K562 (cell line): ENCODE measurements at regions not wholly inside any gene's neighbourhood (a gene's known extent, or its start where the extent isn't known, plus 50 kb on each side); places are given as distances from the start of the nearest gene placed in this dataset.

Experiments
- ATAC-seq: fragments of 200-7000 bp; cut with Tn5 transposase; 3 replicates; pipeline ENCODE4 v1.9.1; 2020; ENCODE audit warnings: moderate library complexity
- BruUV-seq: library from RNA; stranded (reverse); fragments of 400-500 nt; replicated peaks from 2 replicates; lab custom pipeline; 2021; lab: Mats Ljungman, UMichigan
- CTCF ChIA-PET: fragments of 300-600 bp; formaldehyde crosslinking; extraction: SDS; loops from one replicate; lab custom pipeline; 2021; ENCODE audit warnings: low intra/inter-chr PET ratio; lab: Yijun Ruan, JAX
- POLR2A ChIA-PET: fragments of 300-600, 350-650 bp; sonication (Branson Sonifier 250); formaldehyde crosslinking; extraction: SDS; loops from one replicate; lab custom pipeline; 2021; ENCODE audit warnings: antibody characterized with exemption, inconsistent platforms; lab: Yijun Ruan, JAX
- DNase-seq, 4 experiments: peaks; one replicate each; pipeline versions ENCODE4 v3.0.0 to v3.0.0-alpha.2; 2011 to 2018; ENCODE audit warnings: low spot score in 3 of 4, mixed read lengths in 3 of 4; ENCODE audit errors: extremely low read depth in 1 of 4
- FAIRE-seq: peaks from 2 replicates; lab custom pipeline; 2011; peaks lifted over from hg19 to GRCh38; lab: Jason Lieb, UNC
- H2AFZ ChIP-seq: 2 replicates; pipeline ENCODE4 v1.6.0; 2011; ENCODE audit warnings: low read depth, low read length, control low read depth, inconsistent platforms
- H3K27ac ChIP-seq: fragments of 200-600 bp; 3 replicates; pipeline ENCODE4 v1.8.0; 2011; ENCODE audit warnings: low read depth, mild to moderate bottlenecking, control low read depth, inconsistent platforms, low read length, moderate library complexity, mixed read lengths; ENCODE audit errors: extremely low read depth
- H3K27me3 ChIP-seq, 2 experiments: fragments of 300-600 bp in 1 of 2; 2 replicates in 1 of 2; 3 replicates in 1 of 2; pipeline versions ENCODE4 v1.6.0 to v1.8.0; 2011; ENCODE audit warnings: inconsistent platforms in 2 of 2, low read length in 2 of 2, mild to moderate bottlenecking in 1 of 2, mixed read lengths in 1 of 2, moderate library complexity in 1 of 2; ENCODE audit not compliant: control insufficient read depth in 2 of 2, insufficient read depth in 2 of 2
- H3K36me3 ChIP-seq: fragments of 300-600 bp; 3 replicates; pipeline ENCODE4 v1.8.0; 2011; ENCODE audit warnings: mild to moderate bottlenecking, low read length, inconsistent platforms; ENCODE audit not compliant: control insufficient read depth, insufficient read depth
- H3K4me1 ChIP-seq, 2 experiments: fragments of 200-600 bp in 1 of 2; replicated peaks in 1 of 2; 2 replicates in 1 of 2; 3 replicates in 1 of 2; pipeline versions ENCODE4 v1.5.1 to v1.8.0; 2011; ENCODE audit warnings: inconsistent platforms in 2 of 2, low read length in 2 of 2, mild to moderate bottlenecking in 1 of 2, mixed read lengths in 1 of 2, moderate library complexity in 1 of 2; ENCODE audit not compliant: control insufficient read depth in 2 of 2, insufficient read depth in 2 of 2
- H3K4me2 ChIP-seq: 2 replicates; pipeline ENCODE4 v1.6.1; 2011; ENCODE audit warnings: low read length, control low read depth, inconsistent platforms, mixed read lengths; ENCODE audit not compliant: insufficient read depth
- H3K4me3 ChIP-seq: fragments of 200-600 bp; sonication (generic), shearing (Covaris generic); 2 replicates; pipeline ENCODE4 v1.5.1; 2016; ENCODE audit warnings: control low read depth, inconsistent platforms
- H3K79me2 ChIP-seq: fragments of 200-600 bp; 3 replicates; pipeline ENCODE4 v1.8.0; 2011; ENCODE audit warnings: low read length, inconsistent platforms; ENCODE audit not compliant: control insufficient read depth, insufficient read depth
- H3K9ac ChIP-seq, 2 experiments: 2 replicates each; pipeline versions ENCODE4 v1.6.0 to v1.6.1; 2011; ENCODE audit warnings: low read depth in 2 of 2, low read length in 2 of 2, control low read depth in 1 of 2, inconsistent platforms in 1 of 2, mild to moderate bottlenecking in 1 of 2, mixed read lengths in 1 of 2; ENCODE audit not compliant: insufficient read depth in 1 of 2
- H3K9me1 ChIP-seq: one replicate; pipeline ENCODE4 v1.6.0; 2011; ENCODE audit warnings: inconsistent platforms, mild to moderate bottlenecking, low read length, moderate library complexity; ENCODE audit not compliant: control insufficient read depth, insufficient read depth
- H3K9me3 ChIP-seq: replicated peaks from 2 replicates; pipeline ENCODE4 v1.5.1; 2011; ENCODE audit warnings: low read depth, low read length, inconsistent platforms; ENCODE audit not compliant: control insufficient read depth, insufficient read depth
- H4K20me1 ChIP-seq: replicated peaks from 2 replicates; pipeline ENCODE4 v1.6.1; 2011; ENCODE audit warnings: low read length, inconsistent platforms, mixed read lengths; ENCODE audit not compliant: control insufficient read depth, insufficient read depth
- CBFA2T3 ChIP-seq: fragments of 450-650 bp; IDR thresholded peaks from 2 replicates; pipeline ENCODE4 v1.6.1; 2017
- CBX2 ChIP-seq: fragments of 200-600 bp; sonication (generic); IDR thresholded peaks from one replicate; pipeline ENCODE4 v1.6.1; 2012; ENCODE audit warnings: mild to moderate bottlenecking, low read length, inconsistent platforms; ENCODE audit not compliant: insufficient read depth, poor library complexity, severe bottlenecking
- CREB3 ChIP-seq: fragments of 450-650 bp; conservative IDR thresholded peaks from 2 replicates; pipeline ENCODE4 v1.6.1; 2016; ENCODE audit warnings: missing genetic modification characterization, low read depth, mild to moderate bottlenecking, missing compliant biosample characterization, moderate library complexity
- EGR1 ChIP-seq: fragments of 450-650 bp; conservative IDR thresholded peaks from 2 replicates; pipeline ENCODE4 v1.6.1; 2017; ENCODE audit warnings: mild to moderate bottlenecking
- HNRNPL ChIP-seq: fragments of 200-400 bp; formaldehyde crosslinking; IDR thresholded peaks from 2 replicates; pipeline ENCODE4 v1.6.1; 2017; ENCODE audit warnings: low read depth, mild to moderate bottlenecking, low read length
- MAZ ChIP-seq, 2 experiments: fragments of 450-650 bp in 1 of 2; sonication (generic) in 1 of 2; formaldehyde crosslinking; IDR thresholded peaks in 1 of 2; conservative IDR thresholded peaks in 1 of 2; 2 replicates each; pipeline versions ENCODE4 v1.4.0 to v1.5.0; 2020; ENCODE audit warnings: mild to moderate bottlenecking in 1 of 2, missing genetic modification reagents in 1 of 2
- NCOR1 ChIP-seq: fragments of 450-650 bp; IDR thresholded peaks from 2 replicates; pipeline ENCODE4 v1.6.1; 2016; ENCODE audit warnings: mild to moderate bottlenecking, moderate library complexity
- PHF20 ChIP-seq: fragments of 450-650 bp; IDR thresholded peaks from 2 replicates; pipeline ENCODE4 v1.6.1; 2018; ENCODE audit not compliant: partially characterized antibody
- POLR2B ChIP-seq: fragments of 450-650 bp; IDR thresholded peaks from 2 replicates; pipeline ENCODE4 v1.6.1; 2018; ENCODE audit warnings: low read depth; ENCODE audit not compliant: partially characterized antibody
- RBM17 ChIP-seq: fragments of 200-400 bp; formaldehyde crosslinking; IDR thresholded peaks from 2 replicates; pipeline ENCODE4 v1.6.1; 2017; ENCODE audit warnings: low read depth, mild to moderate bottlenecking, low read length, borderline replicate concordance
- SMAD1 ChIP-seq: fragments of 150-350 bp; IDR thresholded peaks from 2 replicates; pipeline ENCODE4 v1.6.1; 2014; ENCODE audit warnings: low read length, low read depth; ENCODE audit not compliant: partially characterized antibody
- SMAD4 ChIP-seq: fragments of 250-450 bp; sonication (Bioruptor Pico); conservative IDR thresholded peaks from 2 replicates; pipeline ENCODE4 v1.8.0; 2021; ENCODE audit warnings: inconsistent platforms, mild to moderate bottlenecking, moderate library complexity
- THAP7 ChIP-seq: fragments of 250-450 bp; sonication (Bioruptor Pico); IDR thresholded peaks from 2 replicates; pipeline ENCODE4 v1.5.0; 2021
- U2AF2 ChIP-seq: fragments of 200-400 bp; formaldehyde crosslinking; optimal IDR thresholded peaks from 2 replicates; pipeline ENCODE3; 2017; ENCODE audit warnings: low read depth, mild to moderate bottlenecking, low read length
- ZNF280A ChIP-seq: fragments of 450-650 bp; IDR thresholded peaks from 2 replicates; pipeline ENCODE4 v1.6.1; 2018; ENCODE audit warnings: mild to moderate bottlenecking, low read depth; ENCODE audit not compliant: partially characterized antibody
- ZNF507 ChIP-seq: conservative IDR thresholded peaks from 2 replicates; pipeline ENCODE4 v1.6.1; 2017; ENCODE audit warnings: missing genetic modification characterization, missing compliant biosample characterization
- ZNF584 ChIP-seq: fragments of 200-800 bp; sonication (Bioruptor generic); IDR thresholded peaks from 2 replicates; pipeline ENCODE4 v1.6.1; 2016; ENCODE audit warnings: low read depth, mild to moderate bottlenecking, missing genetic modification characterization, missing compliant biosample characterization
- in situ Hi-C: fragments of 300-500 bp; cut with MboI; formaldehyde crosslinking; loops from 4 replicates; pipeline ENCODE4 v1.15.0; 2018; ENCODE audit warnings: inconsistent platforms, mixed read lengths
- intact Hi-C: fragments of 100-400 bp; cut with micrococcal nuclease; formaldehyde crosslinking; loops from 2 replicates; pipeline ENCODE4 v1.14.2; 2022

- Histone ChIP-seq H3K27ac (no peak overlapping the region), H3K79me2 (no peaks in the 10 kb centered on the region), H3K36me3 (no peaks in the 10 kb centered on the region), H2AFZ (no peak overlapping the region), H3K9me1 (no peaks in the 10 kb centered on the region), H3K4me2 (no peak overlapping the region), H3K9me3 (no peaks in the 10 kb centered on the region; the same call in 1 of the 2 replicates), H3K9ac (no peak overlapping the region), H3K27me3 (no peaks in the 10 kb centered on the region), H4K20me1 (no peaks in the 10 kb centered on the region), H3K4me3 (no peak overlapping the region), H3K4me1 (no peaks in the 10 kb centered on the region)
- in situ Hi-C loops (no loop called here), intact Hi-C loops (no loop called here)
- FAIRE-seq (no peak), ATAC-seq (no peak), DNase-seq (no peak)
- no peak for TF ChIP-seq CBX2
- TF ChIP-seq CBFA2T3: no peak
- TF ChIP-seq ZNF280A: no peak
- TF ChIP-seq THAP7 (CRISPR knock-in tag): no peak
- TF ChIP-seq HNRNPL: no peak
- TF ChIP-seq MAZ (CRISPR knock-in tag; conservative IDR thresholded peaks at IDR 0.05 in 1 of 2, IDR thresholded peaks at IDR 0.05 in 1 of 2): no peak
- no peak for TF ChIP-seq SMAD1
- TF ChIP-seq ZNF507 (tag): no peak
- TF ChIP-seq U2AF2: no peak
- TF ChIP-seq NCOR1: no peak
- no peak for TF ChIP-seq ZNF584
- TF ChIP-seq PHF20: no peak
- TF ChIP-seq POLR2B: no peak
- TF ChIP-seq SMAD4: no peak
- TF ChIP-seq EGR1: no peak
- no peak for TF ChIP-seq CREB3
- TF ChIP-seq RBM17: no peak
- no TSS peak for BruUV-seq
- ChIA-PET CTCF (no interaction called here), POLR2A (no interaction called here)
Measured at GRCh38 chr20:54708229-54708628, 232.8 kb downstream of the DOK5 start.
